GM23338 (cell line): ENCODE measurements at regions not wholly inside any gene's neighbourhood (a gene's known extent, or its start where the extent isn't known, plus 50 kb on each side); places are given as distances from the start of the nearest gene placed in this dataset.

ENCODE experiments used
- JUNB ChIP-seq: IDR thresholded peaks from one replicate; pipeline ENCODE4 v1.6.1; 2016; ENCODE audit warnings: antibody characterized with exemption; ENCODE audit not compliant: unreplicated experiment
- POLR2AphosphoS5 ChIP-seq: IDR thresholded peaks from 2 replicates; pipeline ENCODE4 v1.6.1; 2016; ENCODE audit warnings: antibody characterized with exemption, low read depth
- TF ChIP-seq, protein P1 (sequence below), 2 experiments: fragments of 200-600 bp in 1 of 2; sonication (generic) in 1 of 2; conservative IDR thresholded peaks; 2 replicates each; pipeline versions ENCODE4 v1.5.1 to v1.6.1; 2016 to 2017; ENCODE audit warnings: antibody characterized with exemption in 2 of 2, low read depth in 2 of 2, mild to moderate bottlenecking in 2 of 2, moderate library complexity in 1 of 2

DNA sequence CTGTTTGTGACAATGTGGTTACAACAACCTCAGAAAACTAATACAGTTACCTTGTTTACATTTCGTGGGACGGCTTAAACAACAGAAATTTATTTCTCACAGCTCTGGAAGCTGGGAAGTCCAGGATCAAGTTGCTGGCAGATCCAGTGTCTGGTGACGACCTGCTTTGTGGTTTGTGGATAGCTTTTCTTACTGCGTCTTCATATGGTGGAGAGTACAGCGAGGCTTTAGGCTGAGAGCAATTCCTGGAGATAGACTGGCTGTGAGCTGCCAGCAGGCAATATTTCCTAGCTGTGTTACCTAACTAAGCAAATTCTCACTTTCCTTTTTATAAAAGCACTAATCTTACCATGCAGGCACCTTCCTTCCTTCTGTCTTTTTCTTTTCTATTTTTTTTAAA is 1203.5 kb upstream of the PRR20A start:
- TF ChIP-seq, protein P1, sequence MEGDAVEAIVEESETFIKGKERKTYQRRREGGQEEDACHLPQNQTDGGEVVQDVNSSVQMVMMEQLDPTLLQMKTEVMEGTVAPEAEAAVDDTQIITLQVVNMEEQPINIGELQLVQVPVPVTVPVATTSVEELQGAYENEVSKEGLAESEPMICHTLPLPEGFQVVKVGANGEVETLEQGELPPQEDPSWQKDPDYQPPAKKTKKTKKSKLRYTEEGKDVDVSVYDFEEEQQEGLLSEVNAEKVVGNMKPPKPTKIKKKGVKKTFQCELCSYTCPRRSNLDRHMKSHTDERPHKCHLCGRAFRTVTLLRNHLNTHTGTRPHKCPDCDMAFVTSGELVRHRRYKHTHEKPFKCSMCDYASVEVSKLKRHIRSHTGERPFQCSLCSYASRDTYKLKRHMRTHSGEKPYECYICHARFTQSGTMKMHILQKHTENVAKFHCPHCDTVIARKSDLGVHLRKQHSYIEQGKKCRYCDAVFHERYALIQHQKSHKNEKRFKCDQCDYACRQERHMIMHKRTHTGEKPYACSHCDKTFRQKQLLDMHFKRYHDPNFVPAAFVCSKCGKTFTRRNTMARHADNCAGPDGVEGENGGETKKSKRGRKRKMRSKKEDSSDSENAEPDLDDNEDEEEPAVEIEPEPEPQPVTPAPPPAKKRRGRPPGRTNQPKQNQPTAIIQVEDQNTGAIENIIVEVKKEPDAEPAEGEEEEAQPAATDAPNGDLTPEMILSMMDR (conservative IDR thresholded peaks at IDR 0.05; ENCODE audit: low read depth in 2 of 2), result no peak
- TF ChIP-seq JUNB, result no peak
- no peak for TF ChIP-seq POLR2AphosphoS5
